Small intestine (tissue), 7 donors: ENCODE measurements at regions not wholly inside any gene's neighbourhood (a gene's known extent, or its start where the extent isn't known, plus 50 kb on each side); places are given as distances from the start of the nearest gene placed in this dataset.
"Not testable (repeated sequence)": the region's sequence is repeated elsewhere in the genome, so short reads cannot be mapped to it uniquely, and the experiment has no call there.

Source experiments
- DNase-seq, 2 donors: peaks; one replicate each; pipeline versions ENCODE4 v3.0.0 to v3.0.0-alpha.2; 2013
- FAIRE-seq: peaks from 2 replicates; lab custom pipeline; 2012; peaks lifted over from hg19 to GRCh38; lab: Jason Lieb, UNC
- H3K27ac ChIP-seq, 3 donors: one replicate each; pipeline ENCODE4 v1.5.1; 2013; ENCODE audit warnings: low read length in 2 of 3, mild to moderate bottlenecking in 2 of 3, control low read depth in 1 of 3, inconsistent platforms in 1 of 3, low read depth in 1 of 3, moderate library complexity in 1 of 3
- H3K27me3 ChIP-seq, 3 donors: one replicate each; pipeline ENCODE4 v1.6.1; 2013; ENCODE audit warnings: low read length in 3 of 3, inconsistent platforms in 1 of 3; ENCODE audit not compliant: control insufficient read depth in 3 of 3, insufficient read depth in 3 of 3
- H3K36me3 ChIP-seq, 3 donors: one replicate each; pipeline ENCODE4 v1.6.1; 2013; ENCODE audit warnings: low read length in 3 of 3, inconsistent platforms in 1 of 3, low read depth in 1 of 3, mild to moderate bottlenecking in 1 of 3, moderate library complexity in 1 of 3; ENCODE audit not compliant: control insufficient read depth in 3 of 3, insufficient read depth in 2 of 3
- H3K4me1 ChIP-seq, 3 donors: one replicate each; pipeline ENCODE4 v1.6.1; 2013; ENCODE audit warnings: low read length in 2 of 3, inconsistent platforms in 1 of 3, low read depth in 1 of 3, mild to moderate bottlenecking in 1 of 3, moderate library complexity in 1 of 3; ENCODE audit not compliant: control insufficient read depth in 3 of 3, insufficient read depth in 2 of 3
- H3K4me3 ChIP-seq, 3 donors: one replicate each; pipeline ENCODE4 v1.5.1; 2013; ENCODE audit warnings: low read length in 3 of 3, control low read depth in 1 of 3, inconsistent platforms in 1 of 3, low read depth in 1 of 3, mild to moderate bottlenecking in 1 of 3, moderate library complexity in 1 of 3
- H3K9me3 ChIP-seq, 2 donors: one replicate each; pipeline ENCODE4 v1.6.1; 2013; ENCODE audit warnings: low read depth in 1 of 2, low read length in 1 of 2; ENCODE audit not compliant: control insufficient read depth in 2 of 2, insufficient read depth in 1 of 2
- whole genome bisulfite sequencing, 3 donors: extraction: QIAGEN DNeasy Blood & Tissue Kit; methylation state at CpG; one replicate each; pipeline ENCODE4 v1.1.7; 2013; 5-methylcytosine and 5-hydroxymethylcytosine counted together
- donor health status: healthy with polysubstance abuse.
- donor health status: control.
- donor health status: control.
- donor health status: Bipolar disorder and iron deficiency.
- donor health status: healthy.

DNA sequence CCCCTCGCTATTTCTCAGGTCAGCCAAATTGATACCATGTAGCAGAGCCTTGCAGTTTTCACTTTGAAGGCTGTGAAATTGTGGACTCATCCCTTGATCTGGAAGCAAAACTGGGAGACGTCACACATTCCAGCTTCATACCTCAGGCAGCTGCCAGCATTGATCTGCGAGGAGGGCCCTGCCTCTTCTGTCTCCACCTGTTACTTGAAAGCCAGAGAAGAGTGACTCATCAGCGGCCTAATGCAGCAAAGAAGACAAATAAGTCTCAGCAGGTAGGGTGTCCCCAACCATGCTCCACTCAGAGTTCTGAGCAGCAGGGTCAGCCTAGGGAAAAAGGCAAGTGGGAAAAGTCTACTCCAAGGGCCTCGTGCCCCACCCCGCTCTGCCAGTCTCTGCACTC, 69.4 kb upstream of the BMP2 start:
- H3K27ac ChIP-seq: peak overlapping the region in 1 of 3 donors; percentile 66

DNA sequence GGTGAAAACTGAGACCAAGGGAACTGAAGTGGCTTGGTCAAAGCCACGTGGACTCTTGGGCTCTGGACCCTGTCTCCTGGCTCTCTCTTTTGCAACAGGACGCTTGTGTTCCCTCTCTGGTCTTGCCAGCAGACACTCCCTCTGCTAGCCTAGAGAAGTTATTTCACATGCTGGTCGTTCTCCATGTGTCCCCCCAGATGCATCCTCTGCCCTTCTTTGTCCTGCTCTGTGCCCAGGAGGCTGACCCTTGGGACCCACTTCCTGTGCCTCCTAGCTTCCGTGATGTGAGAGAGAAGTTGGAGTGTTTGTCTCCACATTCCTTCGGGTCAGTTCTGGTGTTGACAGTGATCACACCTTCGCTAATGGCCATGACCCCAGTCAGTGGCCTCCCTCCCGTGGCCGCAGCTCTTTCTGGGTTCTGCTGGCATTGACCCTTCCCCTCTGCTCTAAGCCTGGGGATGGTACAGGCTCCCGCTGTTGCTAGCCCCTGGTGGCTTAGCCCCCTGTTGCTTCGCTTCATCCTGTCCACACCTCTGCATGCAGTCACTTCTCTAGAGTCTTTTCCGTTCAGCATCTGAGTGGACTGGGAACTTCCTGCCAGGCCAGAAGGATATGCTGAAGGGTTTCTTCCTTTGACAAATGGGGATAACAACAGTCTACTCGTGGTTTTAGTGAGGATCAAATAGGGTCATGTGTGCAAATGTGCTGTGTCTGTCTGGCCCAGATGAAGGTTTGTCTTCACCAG, 70.1 kb upstream of the BMP2 start:
- H3K27me3 ChIP-seq: no peaks in the 10 kb centered on the region
- H3K27ac ChIP-seq: peak overlapping the region in 1 of 3 donors; percentile 66
- H3K4me3 ChIP-seq: no peak overlapping the region
- H3K36me3 ChIP-seq: no peaks in the 10 kb centered on the region
- no peak for DNase-seq
- no peak for FAIRE-seq
- WGBS, 3 donors: 73 to 81% (median 79%) methylated on average over 12 of the region's 12 CpGs
- H3K4me1 ChIP-seq: peaks cover 5 to 52% (median 15%) of the 10 kb centered on the region in 3 donors
- H3K9me3 ChIP-seq: no peaks in the 10 kb centered on the region

More for the DNA sequence above, 69.4 kb upstream of the BMP2 start:
- no peaks in the 10 kb centered on the region for H3K36me3 ChIP-seq
- H3K9me3 ChIP-seq: no peaks in the 10 kb centered on the region
- DNase-seq (peak; percentile 83 to 87), FAIRE-seq (no peak)
- H3K27me3 ChIP-seq: no peaks in the 10 kb centered on the region
- H3K4me3 ChIP-seq: no peak overlapping the region
- peaks cover 2 to 52% (median 13%) of the 10 kb centered on the region in 3 donors for H3K4me1 ChIP-seq
- 23 to 69% (median 61%) methylated on average over 6 of the region's 6 CpGs for WGBS, 3 donors

- no peaks in the 10 kb centered on the region for H3K27me3 ChIP-seq
- no peak overlapping the region for H3K27ac ChIP-seq
- 82 to 88% (median 84%) methylated on average over 4 of the region's 4 CpGs for WGBS, 3 donors
- FAIRE-seq (no peak), DNase-seq (no peak)
- no peaks in the 10 kb centered on the region for H3K36me3 ChIP-seq
- no peak overlapping the region for H3K4me3 ChIP-seq
- H3K9me3 ChIP-seq: no peaks in the 10 kb centered on the region
- peaks cover 12 to 54% (median 19%) of the 10 kb centered on the region in 3 donors for H3K4me1 ChIP-seq
Measured at GRCh38 chr20:6696001-6696400, 71.5 kb upstream of the BMP2 start.

GRCh38 chr20:6693808-6694198, 73.7 kb upstream of the BMP2 start:
- FAIRE-seq: not testable (repeated sequence)
- H3K27ac ChIP-seq: peak overlapping the region in 1 of 3 donors; percentile 15
- 78 to 87% (median 86%) methylated on average over 3 of the region's 3 CpGs for WGBS, 3 donors

DNA sequence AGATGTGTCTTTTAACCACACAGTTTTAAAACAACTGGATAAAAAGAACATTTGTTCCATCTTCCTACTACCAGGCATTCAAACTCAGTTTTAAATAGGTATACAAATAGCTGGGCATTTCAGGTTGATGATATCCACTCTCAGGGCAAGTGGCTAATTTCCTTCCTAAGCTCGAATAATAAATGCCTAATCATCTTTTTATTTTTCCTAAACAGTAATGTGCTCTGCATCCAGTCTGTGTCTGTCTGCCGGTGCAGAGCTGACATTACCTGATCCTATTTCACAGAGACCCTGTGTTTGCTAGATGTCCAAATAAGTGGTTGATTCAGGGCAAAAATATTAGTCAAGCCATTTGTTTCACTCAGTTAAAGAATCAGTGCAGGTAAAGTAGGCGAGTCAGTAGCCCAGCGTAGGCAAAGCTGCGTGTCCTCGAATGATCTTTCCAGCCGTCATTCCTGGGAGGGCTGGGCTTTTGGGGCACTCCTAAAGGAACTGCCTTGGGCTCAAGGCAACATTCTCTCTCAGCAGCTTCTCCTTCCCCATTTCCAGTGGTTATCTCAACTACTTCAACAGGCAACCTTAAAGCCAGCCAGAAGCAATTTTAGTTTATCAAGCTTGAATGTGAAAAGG, 74.2 kb upstream of the BMP2 start:
- Histone ChIP-seq H3K4me1 (peaks cover 12 to 40% (median 16%) of the 10 kb centered on the region in 3 donors), H3K27me3 (no peaks in the 10 kb centered on the region), H3K36me3 (no peaks in the 10 kb centered on the region), H3K4me3 (no peak overlapping the region), H3K27ac (peak overlapping the region; percentile 2 to 32 (median 15)), H3K9me3 (no peaks in the 10 kb centered on the region)
- WGBS, 3 donors: 16 to 49% (median 37%) methylated on average over 7 of the region's 7 CpGs
- FAIRE-seq (no peak), DNase-seq (peak; percentile 42 to 76)

More at GRCh38 chr20:6693808-6694198, 73.7 kb upstream of the BMP2 start:
- not testable (repeated sequence) for H3K36me3 ChIP-seq, H3K9me3 ChIP-seq, H3K27me3 ChIP-seq, H3K4me3 ChIP-seq, DNase-seq
- peaks cover 12 to 44% (median 16%) of the 10 kb centered on the region in 3 donors for H3K4me1 ChIP-seq

- no peaks in the 10 kb centered on the region for H3K9me3 ChIP-seq
- WGBS, 3 donors: 44 to 61% (median 44%) methylated on average over 10 of the region's 10 CpGs
- peak overlapping the region in 2 of 3 donors; percentile 2 to 86 for H3K27ac ChIP-seq
- no peaks in the 10 kb centered on the region for H3K36me3 ChIP-seq
- H3K4me3 ChIP-seq: no peak overlapping the region
- no peaks in the 10 kb centered on the region for H3K27me3 ChIP-seq
- FAIRE-seq: no peak
- DNase-seq: no peak
- H3K4me1 ChIP-seq: peaks cover 12 to 34% (median 14%) of the 10 kb centered on the region in 3 donors
Measured at GRCh38 chr20:6692566-6693173, 74.8 kb upstream of the BMP2 start.

DNA sequence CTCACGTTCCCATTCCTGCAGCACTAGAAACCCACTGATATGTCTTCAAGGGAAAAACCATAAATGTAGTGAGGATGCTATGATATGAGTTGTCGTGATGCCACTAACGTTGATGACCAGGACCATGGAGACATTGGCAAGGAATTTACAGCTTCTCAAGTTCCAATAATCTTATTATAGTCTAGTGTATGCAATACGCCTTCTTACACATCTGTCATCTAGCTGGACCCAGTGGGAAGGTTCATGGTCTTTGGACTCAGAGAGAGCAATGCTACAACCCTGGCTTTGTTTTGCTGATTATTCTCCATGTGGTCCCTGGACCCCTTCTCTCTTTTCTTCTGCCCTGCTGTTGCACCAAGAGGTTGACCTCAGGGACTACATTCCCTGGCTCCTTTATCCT, 76.0 kb upstream of the BMP2 start:
- DNase-seq (peak; percentile 64 to 79), FAIRE-seq (no peak)
- H3K9me3 ChIP-seq: no peaks in the 10 kb centered on the region
- no peaks in the 10 kb centered on the region for H3K27me3 ChIP-seq
- no peaks in the 10 kb centered on the region for H3K36me3 ChIP-seq
- peak overlapping the region; percentile 62 to 86 (median 84) for H3K27ac ChIP-seq
- WGBS, 3 donors: 24 to 61% (median 39%) methylated on average over 4 of the region's 4 CpGs
- H3K4me3 ChIP-seq: no peak overlapping the region
- peaks cover 10 to 31% (median 12%) of the 10 kb centered on the region in 3 donors for H3K4me1 ChIP-seq

DNA sequence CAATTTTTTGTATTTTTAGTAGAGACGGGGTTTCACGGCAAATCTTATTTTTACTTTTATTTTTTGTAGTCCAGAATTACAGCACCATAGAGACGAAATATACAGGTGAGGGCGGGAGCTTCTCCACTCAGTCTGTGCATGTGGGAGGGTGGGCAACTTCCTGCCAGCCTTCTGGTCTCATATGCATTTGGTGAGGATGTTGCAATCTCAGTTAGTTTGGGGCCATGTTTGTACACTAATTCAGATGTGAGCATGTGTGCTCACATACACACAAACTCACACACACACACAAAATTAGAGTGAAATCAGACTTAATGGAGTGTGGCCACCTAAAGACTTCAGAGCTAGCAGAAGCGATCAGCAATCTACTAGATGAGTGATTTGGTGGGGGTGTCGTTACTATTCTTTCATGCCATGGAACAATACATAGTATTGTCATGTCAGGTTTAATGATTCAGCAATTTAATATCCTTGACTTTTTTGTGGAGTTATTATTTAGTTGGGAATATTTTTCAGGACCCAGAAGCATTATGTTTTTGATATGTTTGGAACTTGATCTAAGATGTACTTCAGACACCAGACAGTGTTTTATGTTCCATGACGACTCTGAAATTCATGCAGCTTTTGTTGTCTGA, 78.0 kb upstream of the BMP2 start:
- Histone ChIP-seq H3K4me3 (no peak overlapping the region), H3K36me3 (no peaks in the 10 kb centered on the region), H3K27ac (no peak overlapping the region), H3K9me3 (no peaks in the 10 kb centered on the region), H3K4me1 (peaks cover 10 to 31% (median 12%) of the 10 kb centered on the region in 3 donors), H3K27me3 (no peaks in the 10 kb centered on the region)
- WGBS, 3 donors: 73 to 89% (median 84%) methylated on average over 7 of the region's 7 CpGs
- no peak for DNase-seq
- FAIRE-seq: no peak
